ENCODE measurements at regions not wholly inside any gene's neighbourhood (a gene's known extent, or its start where the extent isn't known, plus 50 kb on each side); places are given as distances from the start of the nearest gene placed in this dataset.
"Not testable (repeated sequence)": the region's sequence is repeated elsewhere in the genome, so short reads cannot be mapped to it uniquely, and the experiment has no call there.

- WGBS, 2 donors, result 83 to 93% methylated on average over 2 of the region's 2 CpGs
- Histone ChIP-seq H3K36me3 (no peaks in the 10 kb centered on the region), H3K4me3 (no peak overlapping the region), H3K27me3 (no peaks in the 10 kb centered on the region), H3K27ac (no peak overlapping the region), H3K9me3 (no peaks in the 10 kb centered on the region), H3K4me1 (no peaks in the 10 kb centered on the region)
- DNase-seq, result no peak
- no peak for TF ChIP-seq CTCF (IDR thresholded peaks at IDR 0.05)
- intact Hi-C loops (cut with DNase I), result no loop called here
These were observed 351.8 kb upstream of the JARID2 start for GRCh38 chr6:14894105-14894504.

- intact Hi-C loops (cut with DNase I), result no loop called here
- 66 to 68% methylated on average over 4 of the region's 4 CpGs for WGBS, 2 donors
- TF ChIP-seq POLR2A (IDR thresholded peaks at IDR 0.05), result no peak
- no peak for TF ChIP-seq EP300 (IDR thresholded peaks at IDR 0.05)
- Histone ChIP-seq H3K36me3 (no peaks in the 10 kb centered on the region), H3K27ac (no peak overlapping the region), H3K9me3 (peaks cover 0 to 2% (median 0%) of the 10 kb centered on the region in 4 donors), H3K27me3 (no peaks in the 10 kb centered on the region), H3K4me1 (no peaks in the 10 kb centered on the region), H3K4me3 (no peak overlapping the region)
- no peak for DNase-seq
These were observed 349.4 kb upstream of the JARID2 start for GRCh38 chr6:14896475-14896874.

- no peak overlapping the region for H3K4me3 ChIP-seq
- no peaks in the 10 kb centered on the region for H3K36me3 ChIP-seq
- no peaks in the 10 kb centered on the region for H3K4me1 ChIP-seq
- intact Hi-C loops (cut with DNase I), result no loop called here
- no peak for DNase-seq
- WGBS, 2 donors, result 57 to 76% methylated on average over 5 of the region's 5 CpGs
- H3K27me3 ChIP-seq, result no peaks in the 10 kb centered on the region
- H3K27ac ChIP-seq, result no peak overlapping the region
- H3K9me3 ChIP-seq, result peaks cover 0 to 2% (median 0%) of the 10 kb centered on the region in 4 donors
- TF ChIP-seq EP300 (IDR thresholded peaks at IDR 0.05) (no peak), POLR2AphosphoS5 (IDR thresholded peaks at IDR 0.05) (no peak), POLR2A (IDR thresholded peaks at IDR 0.05) (no peak), CTCF (IDR thresholded peaks at IDR 0.05) (no peak)
These were observed 348.0 kb upstream of the JARID2 start for GRCh38 chr6:14897831-14898230.

- DNase-seq; H3K36me3 ChIP-seq; intact Hi-C loops (cut with DNase I); H3K27ac ChIP-seq; H3K4me3 ChIP-seq; H3K27me3 ChIP-seq; H3K9me3 ChIP-seq; H3K4me1 ChIP-seq: not testable (repeated sequence)
- WGBS, 2 donors, result 57 to 75% methylated on average over 4 of the region's 4 CpGs
These were observed 346.4 kb upstream of the JARID2 start for GRCh38 chr6:14899441-14899840.

- H3K4me3 ChIP-seq, result no peak overlapping the region
- H3K27me3 ChIP-seq, result no peaks in the 10 kb centered on the region
- no peak for DNase-seq
- 94 to 97% methylated on average over 9 of the region's 9 CpGs for WGBS, 2 donors
- no peaks in the 10 kb centered on the region for H3K36me3 ChIP-seq
- no peak overlapping the region for H3K27ac ChIP-seq
- TF ChIP-seq POLR2AphosphoS5 (IDR thresholded peaks at IDR 0.05), result no peak
- no peak for TF ChIP-seq POLR2A (IDR thresholded peaks at IDR 0.05)
- TF ChIP-seq CTCF (IDR thresholded peaks at IDR 0.05), result no peak
- no peak for TF ChIP-seq EP300 (IDR thresholded peaks at IDR 0.05)
- H3K4me1 ChIP-seq, result no peaks in the 10 kb centered on the region
- peaks cover 0 to 2% (median 0%) of the 10 kb centered on the region in 4 donors for H3K9me3 ChIP-seq
- intact Hi-C loops (cut with DNase I), result no loop called here
These were observed 344.9 kb upstream of the JARID2 start for GRCh38 chr6:14900919-14901318.

GRCh38 chr6:14903176-14904038 is 342.5 kb upstream of the JARID2 start:
- intact Hi-C loops (cut with DNase I), result no loop called here
- 30 to 48% methylated on average over 8 of the region's 8 CpGs for WGBS, 2 donors

More at GRCh38 chr6:14903176-14904038, 342.5 kb upstream of the JARID2 start:
- no peaks in the 10 kb centered on the region for H3K36me3 ChIP-seq
- H3K27ac ChIP-seq, result no peak overlapping the region
- TF ChIP-seq POLR2A (IDR thresholded peaks at IDR 0.05) (no peak), EP300 (IDR thresholded peaks at IDR 0.05) (no peak), POLR2AphosphoS5 (IDR thresholded peaks at IDR 0.05) (no peak), CTCF (IDR thresholded peaks at IDR 0.05) (no peak)
- no peaks in the 10 kb centered on the region for H3K4me1 ChIP-seq
- H3K27me3 ChIP-seq, result no peaks in the 10 kb centered on the region
- no peak for DNase-seq
- H3K4me3 ChIP-seq, result no peak overlapping the region
- H3K9me3 ChIP-seq, result peaks cover 0 to 2% (median 0%) of the 10 kb centered on the region in 4 donors

All from sigmoid colon (tissue), 6 donors.